Breast epithelium (tissue), 4 donors: ENCODE measurements at regions not wholly inside any gene's neighbourhood (a gene's known extent, or its start where the extent isn't known, plus 50 kb on each side); places are given as distances from the start of the nearest gene placed in this dataset.

ENCODE experiments used
- DNase-seq, 2 donors: peaks; one replicate each; pipeline ENCODE4 v3.0.0-alpha.2; 2019; ENCODE audit warnings: low spot score in 2 of 2
- H3K27ac ChIP-seq, 2 donors: fragments of 200-600 bp; sonication (generic) in 1 of 2; one replicate each; pipeline ENCODE4 v1.5.1; 2016 to 2019; ENCODE audit warnings: mild to moderate bottlenecking in 1 of 2
- H3K27me3 ChIP-seq, 2 donors: fragments of 200-600 bp; sonication (generic) in 1 of 2; one replicate each; pipeline versions ENCODE4 v1.5.1 to v1.6.0; 2017 to 2019; ENCODE audit warnings: control low read depth in 1 of 2, mild to moderate bottlenecking in 1 of 2
- H3K36me3 ChIP-seq: fragments of 200-600 bp; one replicate; pipeline ENCODE4 v1.5.1; 2019
- H3K4me1 ChIP-seq, 2 donors: fragments of 200-600 bp; sonication (generic); one replicate each; pipeline ENCODE4 v1.5.1; 2016 to 2019; ENCODE audit warnings: control low read depth in 1 of 2
- H3K4me3 ChIP-seq, 3 donors: fragments of 200-600 bp; sonication (generic); 1 replicate in 2 of 3; 2 replicates in 1 of 3; pipeline ENCODE4 v1.5.1; 2016 to 2019; ENCODE audit warnings: mild to moderate bottlenecking in 3 of 3, moderate library complexity in 2 of 3
- H3K9me3 ChIP-seq, 2 donors: fragments of 200-600 bp; sonication (generic) in 1 of 2; one replicate each; pipeline ENCODE4 v1.5.1; 2016 to 2019; ENCODE audit warnings: control low read depth in 1 of 2
- CTCF ChIP-seq, 3 donors: fragments of 450-650 bp; IDR thresholded peaks; one replicate each; pipeline ENCODE4 v1.5.1; 2016 to 2017; ENCODE audit warnings: antibody characterized with exemption in 3 of 3, mild to moderate bottlenecking in 3 of 3, moderate library complexity in 3 of 3
- POLR2A ChIP-seq: fragments of 450-650 bp; IDR thresholded peaks from one replicate; pipeline ENCODE4 v1.6.1; 2016; ENCODE audit warnings: antibody characterized with exemption, mild to moderate bottlenecking, moderate library complexity
- POLR2AphosphoS5 ChIP-seq, 3 donors: sonication (generic); formaldehyde crosslinking; IDR thresholded peaks; one replicate each; pipeline ENCODE4 v1.6.1; 2017; ENCODE audit warnings: antibody characterized with exemption in 3 of 3
- intact Hi-C: fragments of 100-400 bp; cut with DNase I; formaldehyde crosslinking; loops from one replicate; pipeline ENCODE4 v1.15.1; 2023; ENCODE audit warnings: low total_unique reads

GRCh38 chr2:10183146-10183675 lies 60.7 kb downstream of the RRM2 start:
- intact Hi-C loops, result loop anchor here (10.0 kb wide), 1 partner anchor 1882 kb away; no protein-coding TSS in a partner anchor
- H3K4me3 ChIP-seq, result no peak overlapping the region
- H3K36me3 ChIP-seq, result no peaks in the 10 kb centered on the region
- peaks cover 0 to 8% of the 10 kb centered on the region in 2 donors for H3K27me3 ChIP-seq
- TF ChIP-seq CTCF (IDR thresholded peaks at IDR 0.05), result no peak
- TF ChIP-seq POLR2AphosphoS5 (IDR thresholded peaks at IDR 0.05), result no peak
- no peak for TF ChIP-seq POLR2A
- H3K4me1 ChIP-seq, result no peaks in the 10 kb centered on the region
- H3K27ac ChIP-seq, result no peak overlapping the region
- DNase-seq, result no peak
- H3K9me3 ChIP-seq, result no peaks in the 10 kb centered on the region

GRCh38 chr2:10184421-10184820 lies 61.9 kb downstream of the RRM2 start:
- TF ChIP-seq CTCF (IDR thresholded peaks at IDR 0.05) (no peak), POLR2A (no peak), POLR2AphosphoS5 (IDR thresholded peaks at IDR 0.05) (no peak)
- no peak for DNase-seq
- Histone ChIP-seq H3K4me3 (no peak overlapping the region), H3K27me3 (peaks cover 0 to 13% of the 10 kb centered on the region in 2 donors), H3K27ac (no peak overlapping the region), H3K36me3 (no peaks in the 10 kb centered on the region), H3K9me3 (no peaks in the 10 kb centered on the region), H3K4me1 (no peaks in the 10 kb centered on the region)
- intact Hi-C loops, result loop anchor here (10.0 kb wide), 1 partner anchor 1880 kb away; no protein-coding TSS in a partner anchor

GRCh38 chr2:10185046-10185445 lies 62.5 kb downstream of the RRM2 start:
- peaks cover 0 to 13% of the 10 kb centered on the region in 2 donors for H3K27me3 ChIP-seq
- H3K9me3 ChIP-seq, result no peaks in the 10 kb centered on the region
- no peaks in the 10 kb centered on the region for H3K36me3 ChIP-seq
- no peak overlapping the region for H3K27ac ChIP-seq
- H3K4me1 ChIP-seq, result no peaks in the 10 kb centered on the region
- intact Hi-C loops, result loop anchor here (10.0 kb wide), 1 partner anchor 1880 kb away; no protein-coding TSS in a partner anchor
- no peak overlapping the region for H3K4me3 ChIP-seq
- TF ChIP-seq POLR2AphosphoS5 (IDR thresholded peaks at IDR 0.05) (no peak), CTCF (IDR thresholded peaks at IDR 0.05) (no peak), POLR2A (no peak)
- DNase-seq, result no peak

GRCh38 chr2:10185755-10186154 lies 63.2 kb downstream of the RRM2 start:
- Histone ChIP-seq H3K27me3 (peaks cover 0 to 13% of the 10 kb centered on the region in 2 donors), H3K4me1 (no peaks in the 10 kb centered on the region), H3K36me3 (no peaks in the 10 kb centered on the region), H3K9me3 (no peaks in the 10 kb centered on the region), H3K4me3 (no peak overlapping the region), H3K27ac (no peak overlapping the region)
- TF ChIP-seq CTCF (IDR thresholded peaks at IDR 0.05) (no peak), POLR2A (no peak), POLR2AphosphoS5 (IDR thresholded peaks at IDR 0.05) (no peak)
- intact Hi-C loops, result loop anchor here (10.0 kb wide), 1 partner anchor 1879 kb away; no protein-coding TSS in a partner anchor
- DNase-seq, result no peak

GRCh38 chr2:10186868-10187535 lies 64.5 kb downstream of the RRM2 start:
- Histone ChIP-seq H3K27me3 (peaks cover 0 to 13% of the 10 kb centered on the region in 2 donors), H3K9me3 (no peaks in the 10 kb centered on the region), H3K4me3 (no peak overlapping the region), H3K27ac (no peak overlapping the region), H3K4me1 (no peaks in the 10 kb centered on the region), H3K36me3 (no peaks in the 10 kb centered on the region)
- no peak for DNase-seq
- TF ChIP-seq CTCF (IDR thresholded peaks at IDR 0.05), result no peak
- no peak for TF ChIP-seq POLR2AphosphoS5 (IDR thresholded peaks at IDR 0.05)
- no peak for TF ChIP-seq POLR2A
- intact Hi-C loops, result loop anchor here (10.0 kb wide), 1 partner anchor 1878 kb away; no protein-coding TSS in a partner anchor
